HG03460 (cell line): ENCODE measurements at regions not wholly inside any gene's neighbourhood (a gene's known extent, or its start where the extent isn't known, plus 50 kb on each side); places are given as distances from the start of the nearest gene placed in this dataset.
"Not testable (repeated sequence)": the region's sequence is repeated elsewhere in the genome, so short reads cannot be mapped to it uniquely, and the experiment has no call there.

Experiments
- ATAC-seq: cut with Tn5 transposase; IDR thresholded peaks from one replicate; pipeline ENCODE4 v1.9.1; 2021; ENCODE audit not compliant: unreplicated experiment

DNA sequence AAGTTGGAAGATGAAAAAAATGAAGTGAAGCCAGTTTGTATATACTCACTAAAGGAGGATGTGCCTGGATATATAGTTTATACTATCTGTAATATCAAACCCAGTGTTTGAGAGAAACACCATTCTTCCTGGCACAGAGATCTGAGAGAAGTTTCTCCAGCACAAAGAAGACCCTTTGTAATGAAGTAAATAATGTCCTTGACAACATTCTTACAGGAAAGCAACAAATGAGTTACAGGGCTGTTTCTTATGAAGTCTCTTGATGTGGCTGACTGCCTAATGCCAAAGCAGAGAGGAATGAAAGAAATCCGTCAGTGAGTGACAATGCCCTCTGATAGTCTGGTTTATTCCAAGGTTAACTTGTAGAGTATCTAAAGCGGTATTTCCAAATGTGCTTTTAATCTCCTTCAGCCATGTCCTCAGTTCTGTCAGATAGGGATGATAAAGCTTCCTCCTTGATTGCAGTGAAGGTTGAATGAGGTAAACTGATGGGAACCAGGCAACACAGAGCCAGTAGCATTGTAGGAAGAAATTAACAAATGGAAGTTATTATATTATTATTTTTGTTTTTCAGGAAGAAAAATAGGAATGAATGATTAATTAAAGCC lies 123.1 kb upstream of the ZNF608 start:
- ATAC-seq = no peak

DNA sequence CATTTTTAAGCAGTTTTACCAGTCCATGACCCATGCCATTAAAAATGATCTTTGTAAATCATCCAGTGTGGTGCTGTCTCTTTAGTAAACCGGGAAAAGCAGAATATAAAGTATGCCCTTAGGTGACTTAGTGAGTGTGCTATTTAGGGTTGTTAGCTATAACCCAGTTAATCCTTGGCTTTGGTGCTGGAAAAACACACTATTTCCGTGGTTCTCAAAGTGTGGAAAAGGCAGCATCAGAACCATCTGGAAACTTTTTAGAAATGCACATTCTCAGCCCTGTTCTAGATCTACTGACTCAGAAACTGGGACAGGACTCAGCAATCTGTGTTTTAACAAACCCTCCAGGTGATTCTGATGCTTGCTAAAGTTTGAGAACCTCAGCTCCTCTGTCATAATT lies 123.6 kb upstream of the ZNF608 start:
- ATAC-seq = no peak

DNA sequence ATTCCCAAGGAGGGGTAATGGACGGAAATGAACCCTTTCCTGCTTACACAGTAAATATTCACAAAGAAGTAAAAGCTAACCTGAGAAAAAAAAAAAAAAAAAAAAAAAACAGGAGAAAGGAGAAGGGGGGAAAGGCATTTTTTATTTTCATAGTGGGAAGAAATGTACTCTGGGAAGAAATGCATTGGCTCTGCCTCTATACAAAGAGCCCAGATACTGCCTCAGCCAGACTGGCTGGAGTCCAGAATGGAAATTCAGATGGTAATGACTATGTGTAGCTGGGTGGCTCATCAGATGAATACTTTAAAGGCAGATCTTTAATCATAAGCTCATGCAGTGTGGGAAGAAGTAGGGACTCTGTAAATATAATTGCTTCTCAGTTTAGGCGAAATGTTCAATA lies 124.9 kb upstream of the ZNF608 start:
- no peak for ATAC-seq

DNA sequence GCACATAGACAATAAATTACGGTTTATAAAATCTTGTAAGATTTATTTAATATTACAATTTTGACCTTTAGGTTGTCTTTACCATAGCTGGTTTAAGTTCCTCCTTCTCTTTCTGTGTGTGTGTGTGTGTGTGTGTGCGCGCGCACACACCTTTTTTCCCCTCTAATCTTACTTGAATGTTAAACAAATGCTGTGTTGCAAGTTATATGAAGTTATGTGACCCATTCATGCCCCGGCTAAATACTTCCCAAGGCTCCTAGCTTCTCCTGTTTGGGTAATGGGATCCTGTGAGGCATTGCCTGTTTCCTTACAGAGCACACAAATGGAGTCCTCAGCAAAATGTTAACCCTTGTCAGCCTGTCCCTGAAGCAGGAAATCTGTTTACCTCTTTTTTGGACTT lies 125.6 kb upstream of the ZNF608 start:
- no peak for ATAC-seq

GRCh38 chr5:124872615-124873014 lies 126.2 kb upstream of the ZNF608 start:
- ATAC-seq = no peak

- ATAC-seq = no peak
Observed at GRCh38 chr5:124873188-124873587, 126.7 kb upstream of the ZNF608 start.

- ATAC-seq = no peak
Observed at GRCh38 chr5:124873713-124874112, 127.3 kb upstream of the ZNF608 start.

- no peak for ATAC-seq
Observed at GRCh38 chr5:124876566-124876965, 130.1 kb upstream of the ZNF608 start.

- ATAC-seq = no peak
Observed at GRCh38 chr5:124876983-124877382, 130.5 kb upstream of the ZNF608 start.

DNA sequence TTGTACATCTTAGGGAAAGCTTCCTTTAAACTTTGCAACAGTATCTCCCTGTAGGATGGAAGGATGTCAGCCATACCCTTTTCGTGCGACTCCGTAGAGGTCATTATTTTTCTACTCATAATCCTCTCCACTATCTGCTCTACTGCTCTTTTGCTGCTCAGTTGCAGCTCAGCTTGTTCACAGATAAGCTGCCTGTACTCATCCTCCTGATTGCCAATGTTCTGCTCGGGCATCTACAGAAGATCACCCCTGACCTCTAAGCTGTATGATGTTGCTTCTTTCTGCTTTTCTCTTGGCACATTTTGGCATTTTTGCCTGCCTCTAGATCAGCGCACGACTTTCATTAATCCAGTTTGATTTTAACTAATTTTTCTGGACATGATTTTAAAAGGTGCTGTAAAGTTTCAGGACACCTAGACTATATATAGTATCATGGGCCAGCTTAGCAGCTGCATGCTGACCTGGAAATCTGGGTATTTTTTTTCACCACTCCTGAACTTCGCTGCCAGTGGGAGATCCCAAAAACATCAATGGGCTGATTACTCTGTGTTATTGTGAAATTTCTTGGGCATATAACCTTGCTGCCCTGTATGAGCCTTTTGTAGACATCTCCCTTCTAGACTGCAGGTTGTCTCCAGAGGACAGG lies 131.2 kb upstream of the ZNF608 start:
- ATAC-seq = no peak

- no peak for ATAC-seq
Observed at GRCh38 chr5:124878583-124879342, 132.3 kb upstream of the ZNF608 start.

- ATAC-seq = no peak
Observed at GRCh38 chr5:124880903-124881697, 134.7 kb upstream of the ZNF608 start.

DNA sequence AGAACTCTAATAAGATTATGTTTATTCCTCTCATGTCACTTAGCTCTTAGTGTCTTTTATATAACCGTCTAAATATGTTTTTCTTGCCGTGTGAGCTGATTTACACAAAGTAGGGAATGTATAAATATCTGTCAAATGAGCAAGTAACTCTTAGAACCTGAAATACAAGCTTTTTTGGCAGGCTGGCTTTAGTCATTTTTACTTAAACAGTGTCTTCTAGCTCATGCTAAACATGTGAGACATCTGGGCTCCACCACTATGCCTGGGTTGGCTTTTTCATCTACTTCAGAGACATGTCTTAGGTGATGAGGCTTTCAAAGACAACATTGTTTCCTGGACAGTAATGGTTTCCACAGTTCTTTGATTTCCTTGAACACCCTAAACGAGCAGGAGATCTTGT lies 137.2 kb upstream of the ZNF608 start:
- ATAC-seq = no peak

DNA sequence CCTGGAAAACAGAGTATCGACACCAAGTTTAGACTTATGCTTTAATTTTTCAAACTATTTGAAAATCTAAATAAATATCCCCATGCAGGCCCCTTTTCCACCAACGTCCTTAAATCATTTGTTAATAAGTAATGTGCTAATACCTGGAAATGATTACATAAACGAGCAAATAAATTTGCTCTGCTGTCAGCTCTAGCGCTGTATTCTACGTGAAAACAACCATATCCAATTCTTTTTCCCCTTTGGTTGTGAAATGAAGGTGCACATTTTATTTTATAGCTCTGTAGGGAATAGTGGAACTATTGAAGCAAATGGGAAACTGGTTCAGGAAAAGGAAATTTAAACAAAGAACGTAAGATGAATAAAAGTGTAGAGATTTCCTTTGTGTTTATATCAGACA lies 137.7 kb upstream of the ZNF608 start:
- ATAC-seq = no peak

DNA sequence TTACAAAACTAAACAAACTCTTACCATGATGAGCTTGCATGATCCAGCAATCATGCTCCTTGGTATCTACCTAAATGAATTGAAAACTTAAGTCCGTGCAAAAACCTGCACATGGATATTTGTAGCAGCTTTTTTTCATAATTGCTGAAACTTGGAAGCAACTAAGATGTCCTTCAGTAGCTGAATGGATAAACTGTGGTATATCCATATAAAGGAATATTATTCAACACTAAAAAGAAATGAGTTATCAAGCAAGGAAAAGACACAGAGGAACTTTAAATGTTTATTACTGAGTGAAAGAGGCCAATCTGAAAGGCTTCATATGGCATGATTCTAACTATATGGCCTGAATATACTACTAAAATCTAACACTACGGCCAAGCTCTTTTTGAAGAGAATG lies 139.1 kb upstream of the ZNF608 start:
- no peak for ATAC-seq

DNA sequence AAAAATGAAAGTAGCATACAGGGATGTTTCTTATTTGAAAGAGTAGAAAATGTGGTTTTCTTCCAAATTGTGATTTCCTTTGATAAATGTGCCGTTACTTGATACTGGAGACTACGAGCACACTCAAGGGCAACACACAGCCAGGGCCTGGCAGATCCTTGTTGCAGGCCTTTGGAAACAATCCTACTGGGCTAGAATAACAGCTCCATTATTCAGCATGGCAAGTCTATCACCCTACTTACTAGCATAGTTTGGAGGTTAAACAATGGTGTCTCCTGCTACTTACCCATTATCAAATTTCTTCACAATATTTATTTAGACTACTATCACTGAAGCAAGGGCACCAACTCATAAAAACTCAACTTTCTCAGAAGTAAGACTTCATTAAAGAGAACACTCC lies 140.8 kb upstream of the ZNF608 start:
- no peak for ATAC-seq

DNA sequence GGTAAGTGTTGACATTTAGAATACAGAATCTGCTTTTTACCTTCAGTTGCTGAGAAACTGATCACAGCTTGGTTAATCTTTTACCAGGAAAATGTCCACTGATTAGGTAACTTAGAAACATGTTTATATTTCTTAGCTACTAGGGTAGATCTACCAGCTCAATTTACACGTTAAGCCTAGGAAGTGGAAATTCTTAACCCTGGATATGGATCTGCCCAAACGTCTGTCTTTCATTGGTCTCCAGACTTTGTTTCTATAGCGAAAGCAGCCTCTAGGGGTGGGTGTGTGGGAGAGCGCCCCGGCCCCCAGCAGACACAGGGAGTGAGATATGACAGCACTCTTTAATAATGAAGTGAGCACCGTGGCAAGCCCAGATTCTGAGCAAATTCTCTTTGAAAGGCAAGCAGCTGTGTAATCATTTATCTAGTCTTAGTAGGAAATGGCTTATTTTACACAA lies 141.6 kb upstream of the ZNF608 start:
- no peak for ATAC-seq

- no peak for ATAC-seq
Observed at GRCh38 chr5:124888622-124889485, 142.4 kb upstream of the ZNF608 start.

DNA sequence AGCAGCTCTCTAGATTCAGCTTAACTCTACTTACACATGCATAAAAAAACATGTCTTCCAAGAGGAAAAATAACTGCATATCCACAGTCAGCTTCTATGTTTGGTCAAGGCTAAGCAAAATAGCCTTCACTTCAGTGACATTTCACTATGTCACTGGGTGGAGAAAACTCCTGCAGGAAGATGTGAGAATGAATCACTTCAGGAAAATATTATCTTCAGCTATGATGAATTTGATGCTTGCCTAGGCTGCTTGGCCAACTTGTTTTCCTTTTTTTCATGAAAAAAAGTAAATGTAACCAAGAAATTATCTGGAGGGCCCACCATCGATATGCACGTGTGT lies 143.0 kb upstream of the ZNF608 start:
- no peak for ATAC-seq

GRCh38 chr5:124889850-124890249 lies 143.4 kb upstream of the ZNF608 start:
- ATAC-seq = no peak

DNA sequence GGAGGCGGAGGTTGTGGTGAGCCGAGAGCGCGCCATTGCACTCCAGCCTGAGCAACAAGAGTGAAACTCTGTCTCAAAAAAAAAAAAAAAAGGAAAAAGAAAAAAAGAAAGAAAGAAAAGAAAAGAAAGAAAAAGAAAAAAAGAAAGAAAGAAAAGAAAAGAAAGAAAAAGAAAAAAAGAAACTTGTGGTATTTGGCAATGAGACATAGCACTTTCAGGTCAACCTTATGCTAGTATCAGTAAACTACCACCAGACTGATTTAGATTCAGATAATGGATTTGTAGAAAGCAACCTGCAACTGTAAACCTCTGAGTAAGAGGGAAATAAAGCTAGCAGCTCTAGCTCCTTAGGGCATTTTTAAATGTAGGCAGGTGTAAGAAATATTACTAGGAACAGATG lies 144.0 kb upstream of the ZNF608 start:
- not testable (repeated sequence) for ATAC-seq
